Astrocyte of the spinal cord (primary cell): ENCODE measurements at regions not wholly inside any gene's neighbourhood (a gene's known extent, or its start where the extent isn't known, plus 50 kb on each side); places are given as distances from the start of the nearest gene placed in this dataset.

Source experiments
- DNase-seq: peaks from one replicate; pipeline ENCODE4 v3.0.0; 2011; ENCODE audit warnings: low read depth, low spot score
- H3K4me3 ChIP-seq: 2 replicates; pipeline ENCODE4 v1.5.1; 2011; ENCODE audit warnings: low read depth, mild to moderate bottlenecking, low read length, moderate library complexity
- in situ Hi-C: cut with HindIII; loops from 2 replicates; pipeline ENCODE4 v1.10.0; 2017; ENCODE audit warnings: low sequenced_read_pairs
- TF ChIP-seq, protein P1 (sequence below): IDR thresholded peaks from 2 replicates; pipeline ENCODE4 v1.5.1; 2012; ENCODE audit warnings: low read depth, mild to moderate bottlenecking, low read length, inconsistent platforms

DNA sequence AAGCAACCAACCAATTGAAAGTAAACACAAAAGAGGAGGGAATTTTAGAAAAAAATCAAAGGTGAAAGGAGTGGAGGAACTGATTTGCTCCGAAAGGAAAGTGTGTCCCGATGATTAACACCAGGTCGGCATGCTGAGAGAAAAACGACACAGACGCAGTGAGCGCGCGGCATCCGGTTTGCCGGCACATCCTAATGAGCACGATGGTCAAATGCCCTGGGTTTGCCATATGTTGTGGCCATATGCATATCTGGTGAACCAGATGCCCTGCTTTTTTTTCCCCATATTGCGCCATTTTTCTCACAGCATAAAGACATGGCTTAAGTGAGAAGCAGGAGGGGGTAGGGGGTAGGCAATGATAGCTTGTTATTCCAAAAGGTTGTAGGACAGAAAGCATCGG, 626.7 kb downstream of the BCL11A start:
- no peak for DNase-seq
- in situ Hi-C loops: no loop called here
- TF ChIP-seq, protein P1, sequence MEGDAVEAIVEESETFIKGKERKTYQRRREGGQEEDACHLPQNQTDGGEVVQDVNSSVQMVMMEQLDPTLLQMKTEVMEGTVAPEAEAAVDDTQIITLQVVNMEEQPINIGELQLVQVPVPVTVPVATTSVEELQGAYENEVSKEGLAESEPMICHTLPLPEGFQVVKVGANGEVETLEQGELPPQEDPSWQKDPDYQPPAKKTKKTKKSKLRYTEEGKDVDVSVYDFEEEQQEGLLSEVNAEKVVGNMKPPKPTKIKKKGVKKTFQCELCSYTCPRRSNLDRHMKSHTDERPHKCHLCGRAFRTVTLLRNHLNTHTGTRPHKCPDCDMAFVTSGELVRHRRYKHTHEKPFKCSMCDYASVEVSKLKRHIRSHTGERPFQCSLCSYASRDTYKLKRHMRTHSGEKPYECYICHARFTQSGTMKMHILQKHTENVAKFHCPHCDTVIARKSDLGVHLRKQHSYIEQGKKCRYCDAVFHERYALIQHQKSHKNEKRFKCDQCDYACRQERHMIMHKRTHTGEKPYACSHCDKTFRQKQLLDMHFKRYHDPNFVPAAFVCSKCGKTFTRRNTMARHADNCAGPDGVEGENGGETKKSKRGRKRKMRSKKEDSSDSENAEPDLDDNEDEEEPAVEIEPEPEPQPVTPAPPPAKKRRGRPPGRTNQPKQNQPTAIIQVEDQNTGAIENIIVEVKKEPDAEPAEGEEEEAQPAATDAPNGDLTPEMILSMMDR: no peak
- no peak overlapping the region for H3K4me3 ChIP-seq

DNA sequence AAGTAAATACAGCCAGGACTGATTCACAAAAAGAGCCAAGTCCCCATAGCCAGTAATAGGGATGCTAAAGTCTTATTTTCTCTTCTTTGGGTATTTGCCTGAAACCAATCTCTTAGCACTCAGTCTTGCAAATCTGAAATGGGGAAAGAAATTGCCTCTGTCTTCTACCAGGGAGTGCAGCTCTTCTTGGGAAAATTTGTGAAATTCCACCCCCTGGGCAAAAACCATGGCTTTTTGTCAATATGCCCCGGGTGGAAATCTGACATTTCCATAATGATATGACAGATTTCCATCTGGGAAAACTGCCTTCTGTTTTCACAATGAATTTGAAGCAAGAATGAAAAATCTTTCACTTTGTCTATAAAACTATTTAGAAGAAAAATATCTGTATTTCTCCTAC, 628.1 kb downstream of the BCL11A start:
- TF ChIP-seq, protein P1: no peak
- DNase-seq: no peak
- no peak overlapping the region for H3K4me3 ChIP-seq
- in situ Hi-C loops: no loop called here

DNA sequence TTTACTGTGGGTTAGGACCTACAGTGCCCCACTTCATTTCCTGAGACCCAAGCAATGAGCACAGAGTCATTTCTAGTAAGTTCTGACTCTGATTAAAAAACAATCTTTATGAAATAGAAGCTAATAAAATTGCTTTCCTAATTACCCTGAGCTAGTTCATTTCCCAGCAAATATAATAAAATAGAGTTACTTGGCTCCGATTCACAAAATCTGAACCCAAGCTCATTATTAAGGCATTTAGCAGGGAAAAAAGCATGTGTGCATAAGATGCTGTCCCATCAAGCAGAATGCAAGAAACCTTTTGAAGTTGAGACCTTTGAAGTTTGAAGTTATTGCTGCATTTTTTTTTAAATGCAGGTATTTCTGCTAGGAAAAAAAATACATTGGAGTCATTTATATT, 629.1 kb downstream of the BCL11A start:
- TF ChIP-seq, protein P1: no peak
- DNase-seq: no peak
- H3K4me3 ChIP-seq: no peak overlapping the region
- in situ Hi-C loops: no loop called here

DNA sequence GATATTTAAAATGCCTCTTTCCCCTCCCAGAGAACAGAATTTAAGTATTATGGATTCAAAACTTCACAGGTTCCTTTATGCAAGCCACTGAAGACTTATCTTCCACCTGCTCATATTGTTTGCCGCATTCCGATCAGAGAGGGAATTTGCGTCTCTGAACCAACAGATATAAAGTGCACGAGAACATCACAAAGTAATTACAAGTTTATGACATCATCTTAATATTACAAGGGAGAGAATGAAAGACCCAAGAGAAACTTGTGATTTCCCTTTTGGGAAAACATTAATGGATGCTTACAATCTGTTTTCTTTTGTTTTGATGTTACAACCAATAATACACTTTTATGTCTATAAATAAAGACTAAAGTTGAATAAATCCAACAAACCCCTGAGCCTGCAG, 631.0 kb downstream of the BCL11A start:
- TF ChIP-seq, protein P1: no peak
- in situ Hi-C loops: no loop called here
- DNase-seq: no peak
- no peak overlapping the region for H3K4me3 ChIP-seq

DNA sequence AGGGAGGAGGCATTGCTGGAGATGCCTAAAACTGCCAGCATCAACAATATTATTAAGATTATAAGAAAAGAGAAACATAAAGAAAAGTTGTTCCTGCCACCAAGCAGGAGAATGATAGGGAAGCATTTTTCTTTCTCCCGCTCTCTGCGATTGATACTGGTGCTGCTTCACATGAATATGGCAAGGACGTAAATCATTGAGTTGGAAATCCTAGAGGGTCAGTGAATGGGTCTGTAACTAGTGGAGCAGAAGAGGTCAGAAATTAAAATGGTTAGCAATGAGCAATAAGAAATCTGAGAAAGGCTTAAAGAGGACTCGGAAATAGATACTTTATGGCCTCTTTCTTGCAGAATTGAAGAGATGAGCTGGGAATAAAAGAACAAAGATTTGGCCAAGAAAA, 631.7 kb downstream of the BCL11A start:
- TF ChIP-seq, protein P1: no peak
- in situ Hi-C loops: no loop called here
- no peak for DNase-seq
- no peak overlapping the region for H3K4me3 ChIP-seq

DNA sequence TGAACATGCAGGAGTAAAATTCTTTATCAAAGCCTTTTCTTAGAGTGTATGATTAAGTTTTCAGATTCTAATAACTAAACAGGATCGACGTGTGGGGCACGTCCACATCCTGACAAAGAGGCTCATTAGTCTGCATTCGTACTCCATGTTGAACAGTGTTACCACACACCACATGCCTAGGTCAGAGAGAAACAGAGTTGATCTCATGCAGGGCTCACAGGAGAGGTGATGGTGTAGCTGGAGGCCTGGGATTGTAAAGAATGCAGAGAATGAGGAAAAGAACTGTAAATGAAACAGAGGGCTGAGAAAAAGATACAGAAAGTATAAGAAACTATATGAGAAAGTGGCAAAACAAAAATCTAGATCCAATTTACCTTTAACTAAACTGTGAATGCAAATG, 632.5 kb downstream of the BCL11A start:
- no peak overlapping the region for H3K4me3 ChIP-seq
- TF ChIP-seq, protein P1: no peak
- in situ Hi-C loops: no loop called here
- no peak for DNase-seq

DNA sequence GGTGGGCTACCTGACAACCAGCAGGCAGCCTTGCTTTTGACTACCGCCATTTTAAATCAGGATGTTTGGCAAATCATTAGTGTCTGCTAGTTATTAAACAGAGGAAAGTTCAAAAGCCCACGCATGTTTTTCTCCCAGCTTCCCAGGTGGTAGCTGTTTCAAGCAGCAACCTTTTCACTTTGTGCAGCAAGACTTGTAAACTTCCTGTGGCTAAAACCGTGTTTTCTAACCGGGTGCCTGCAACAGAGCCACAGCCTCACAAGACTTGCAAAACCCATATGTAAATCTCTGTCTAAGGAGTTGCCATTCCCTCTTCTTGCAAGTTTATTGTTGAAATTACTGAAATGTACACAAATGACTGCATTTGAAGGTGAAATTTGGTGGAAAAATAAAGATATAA, 633.1 kb downstream of the BCL11A start:
- in situ Hi-C loops: no loop called here
- H3K4me3 ChIP-seq: no peak overlapping the region
- DNase-seq: no peak
- TF ChIP-seq, protein P1: no peak
